ENCODE measurements at regions not wholly inside any gene's neighbourhood (a gene's known extent, or its start where the extent isn't known, plus 50 kb on each side); places are given as distances from the start of the nearest gene placed in this dataset.

- H3K27me3 ChIP-seq, result peaks cover 6 to 86% (median 20%) of the 10 kb centered on the region in 3 donors
- no peak overlapping the region for H3K27ac ChIP-seq
- H3K4me1 ChIP-seq, result no peaks in the 10 kb centered on the region
- intact Hi-C loops (cut with DNase I; ENCODE audit: low total_unique reads), result no loop called here
- TF ChIP-seq POLR2AphosphoS5 (IDR thresholded peaks at IDR 0.05) (no peak), CTCF (IDR thresholded peaks at IDR 0.05) (no peak), EP300 (IDR thresholded peaks at IDR 0.05) (no peak), POLR2A (IDR thresholded peaks at IDR 0.05) (no peak)
- H3K9me3 ChIP-seq, result no peaks in the 10 kb centered on the region
- DNase-seq, result no peak
- no peaks in the 10 kb centered on the region for H3K36me3 ChIP-seq
- 86 to 94% (median 92%) methylated on average over 11 to 21 of the region's 21 CpGs for WGBS, 5 donors
- H3K4me3 ChIP-seq, result no peak overlapping the region
Observed at GRCh38 chr18:78816916-78817315, 162.7 kb upstream of the SALL3 start.

GRCh38 chr18:78818495-78818894 lies 161.1 kb upstream of the SALL3 start:
- Histone ChIP-seq H3K4me3 (no peak overlapping the region), H3K36me3 (no peaks in the 10 kb centered on the region), H3K27me3 (peaks cover 6 to 88% (median 14%) of the 10 kb centered on the region in 3 donors), H3K9me3 (no peaks in the 10 kb centered on the region), H3K4me1 (no peaks in the 10 kb centered on the region), H3K27ac (no peak overlapping the region)
- TF ChIP-seq POLR2A (IDR thresholded peaks at IDR 0.05) (no peak), POLR2AphosphoS5 (IDR thresholded peaks at IDR 0.05) (no peak), CTCF (IDR thresholded peaks at IDR 0.05) (no peak), EP300 (IDR thresholded peaks at IDR 0.05) (no peak)
- WGBS, 5 donors, result 83 to 93% (median 91%) methylated on average over 5 of the region's 5 CpGs
- intact Hi-C loops (cut with DNase I; ENCODE audit: low total_unique reads), result no loop called here
- DNase-seq, result no peak

- Histone ChIP-seq H3K27me3 (peaks cover 5 to 85% (median 13%) of the 10 kb centered on the region in 3 donors), H3K4me3 (no peak overlapping the region), H3K36me3 (no peaks in the 10 kb centered on the region), H3K27ac (no peak overlapping the region), H3K4me1 (no peaks in the 10 kb centered on the region), H3K9me3 (no peaks in the 10 kb centered on the region)
- no peak for TF ChIP-seq EP300 (IDR thresholded peaks at IDR 0.05)
- no peak for TF ChIP-seq POLR2AphosphoS5 (IDR thresholded peaks at IDR 0.05)
- no peak for TF ChIP-seq CTCF (IDR thresholded peaks at IDR 0.05)
- TF ChIP-seq POLR2A (IDR thresholded peaks at IDR 0.05), result no peak
- intact Hi-C loops (cut with DNase I; ENCODE audit: low total_unique reads), result no loop called here
- 74 to 84% (median 80%) methylated on average over 2 of the region's 2 CpGs; no CpG with 5 or more reads in 1 of the 5 donors for WGBS, 5 donors
- DNase-seq, result no peak
Observed at GRCh38 chr18:78818961-78819360, 160.7 kb upstream of the SALL3 start.

- no peaks in the 10 kb centered on the region for H3K4me1 ChIP-seq
- no peak overlapping the region for H3K4me3 ChIP-seq
- H3K27ac ChIP-seq, result no peak overlapping the region
- intact Hi-C loops (cut with DNase I; ENCODE audit: low total_unique reads), result no loop called here
- peaks cover 0 to 71% (median 4%) of the 10 kb centered on the region in 3 donors for H3K27me3 ChIP-seq
- TF ChIP-seq EP300 (IDR thresholded peaks at IDR 0.05) (no peak), CTCF (IDR thresholded peaks at IDR 0.05) (no peak), POLR2AphosphoS5 (IDR thresholded peaks at IDR 0.05) (no peak), POLR2A (IDR thresholded peaks at IDR 0.05) (no peak)
- no peaks in the 10 kb centered on the region for H3K36me3 ChIP-seq
- WGBS, 5 donors, result 59 to 76% (median 66%) methylated on average over 14 of the region's 14 CpGs
- no peak for DNase-seq
- no peaks in the 10 kb centered on the region for H3K9me3 ChIP-seq
Observed at GRCh38 chr18:78820161-78820834, 159.3 kb upstream of the SALL3 start.
